ENCODE measurements at regions not wholly inside any gene's neighbourhood (a gene's known extent, or its start where the extent isn't known, plus 50 kb on each side); places are given as distances from the start of the nearest gene placed in this dataset.

DNA sequence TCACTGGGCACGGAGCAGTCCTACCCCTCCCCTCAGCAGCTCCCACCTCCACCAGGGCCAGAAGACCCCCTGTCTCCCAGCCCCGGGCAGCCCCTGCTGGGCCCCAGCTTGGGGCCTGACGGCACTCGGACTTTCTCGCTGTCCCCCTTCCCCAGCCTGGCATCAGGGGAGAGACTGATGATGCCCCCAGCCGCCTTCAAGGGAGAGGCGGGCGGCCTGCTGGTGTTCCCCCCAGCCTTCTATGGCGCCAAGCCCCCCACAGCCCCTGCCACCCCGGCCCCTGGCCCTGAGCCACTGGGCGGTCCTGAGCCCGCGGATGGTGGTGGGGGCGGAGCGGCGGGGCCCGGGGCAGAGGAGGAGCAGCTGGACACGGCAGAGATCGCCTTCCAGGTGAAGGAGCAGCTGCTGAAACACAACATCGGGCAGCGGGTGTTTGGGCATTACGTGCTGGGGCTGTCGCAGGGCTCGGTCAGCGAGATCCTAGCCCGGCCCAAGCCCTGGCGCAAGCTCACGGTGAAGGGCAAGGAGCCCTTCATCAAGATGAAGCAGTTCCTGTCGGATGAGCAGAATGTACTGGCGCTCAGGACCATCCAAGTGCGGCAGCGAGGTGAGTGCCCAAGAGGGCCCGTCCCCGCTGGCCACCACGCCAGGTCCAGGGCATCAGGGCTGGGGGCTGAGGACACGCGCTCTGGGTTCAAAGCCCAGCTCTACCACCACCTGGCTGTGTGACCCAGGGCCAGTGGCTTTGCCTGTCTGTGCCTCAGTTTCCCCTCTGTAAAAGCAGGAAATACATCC, 58.6 kb downstream of the PHETA1 start:
- Histone ChIP-seq H3K36me3 (ENCODE audit: control insufficient read depth in 4 of 4, insufficient read depth in 3 of 4, low read depth in 1 of 4, low read length in 3 of 4) (peaks cover 4 to 61% (median 28%) of the 10 kb centered on the region in 4 donors), H3K4me3 (ENCODE audit: low read depth in 1 of 3, low read length in 3 of 3) (no peak overlapping the region), H3K27ac (ENCODE audit: low read depth in 1 of 2, low read length in 2 of 2) (no peak overlapping the region), H3K9ac (ENCODE audit: low read depth in 1 of 2, low read length in 2 of 2) (no peak overlapping the region), H3K9me3 (ENCODE audit: control insufficient read depth in 4 of 4, low read length in 3 of 4) (no peaks in the 10 kb centered on the region), H3K27me3 (ENCODE audit: control insufficient read depth in 4 of 4, insufficient read depth in 4 of 4, low read length in 3 of 4) (no peaks in the 10 kb centered on the region), H3K4me1 (ENCODE audit: control insufficient read depth in 4 of 4, insufficient read depth in 4 of 4, low read length in 3 of 4) (no peaks in the 10 kb centered on the region)
- 93% methylated on average over 37 of the region's 37 CpGs for WGBS
- no peak for DNase-seq (ENCODE audit: low spot score)
- TF ChIP-seq EGR1 (IDR thresholded peaks at IDR 0.05; ENCODE audit: low read depth in 2 of 2): no peak
- TF ChIP-seq RAD21 (IDR thresholded peaks at IDR 0.05): no peak
- TF ChIP-seq HNF4A (conservative IDR thresholded peaks at IDR 0.05): no peak
- TF ChIP-seq REST (IDR thresholded peaks at IDR 0.05): no peak
- TF ChIP-seq CTCF (IDR thresholded peaks at IDR 0.05; ENCODE audit: low read depth, low read length, missing input control): no peak

GRCh38 chr12:111309584-111309983, 59.3 kb downstream of the PHETA1 start:
- 60% methylated on average over 3 of the region's 3 CpGs for WGBS
- TF ChIP-seq HNF4A (conservative IDR thresholded peaks at IDR 0.05): no peak
- TF ChIP-seq SP1 (IDR thresholded peaks at IDR 0.05): no peak
- TF ChIP-seq NR2F2 (IDR thresholded peaks at IDR 0.05): no peak
- TF ChIP-seq YY1 (IDR thresholded peaks at IDR 0.05): no peak
- TF ChIP-seq RXRA (IDR thresholded peaks at IDR 0.05): no peak
- no peak for TF ChIP-seq ZBTB33 (IDR thresholded peaks at IDR 0.05)
- no peak for TF ChIP-seq JUND (IDR thresholded peaks at IDR 0.05)
- TF ChIP-seq, protein P1, sequence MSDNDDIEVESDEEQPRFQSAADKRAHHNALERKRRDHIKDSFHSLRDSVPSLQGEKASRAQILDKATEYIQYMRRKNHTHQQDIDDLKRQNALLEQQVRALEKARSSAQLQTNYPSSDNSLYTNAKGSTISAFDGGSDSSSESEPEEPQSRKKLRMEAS (IDR thresholded peaks at IDR 0.05): no peak
- no peak for TF ChIP-seq RAD21 (IDR thresholded peaks at IDR 0.05)
- TF ChIP-seq FOXA2 (IDR thresholded peaks at IDR 0.05): no peak
- H3K4me1 ChIP-seq (ENCODE audit: control insufficient read depth in 4 of 4, insufficient read depth in 4 of 4, low read length in 3 of 4): no peaks in the 10 kb centered on the region
- no peak overlapping the region for H3K9ac ChIP-seq (ENCODE audit: low read depth in 1 of 2, low read length in 2 of 2)
- no peak overlapping the region for H3K4me3 ChIP-seq (ENCODE audit: low read depth in 1 of 3, low read length in 3 of 3)
- no peak overlapping the region for H3K27ac ChIP-seq (ENCODE audit: low read depth in 1 of 2, low read length in 2 of 2)
- H3K27me3 ChIP-seq (ENCODE audit: control insufficient read depth in 4 of 4, insufficient read depth in 4 of 4, low read length in 3 of 4): no peaks in the 10 kb centered on the region
- DNase-seq (ENCODE audit: low spot score): no peak
- peaks cover 4 to 63% (median 27%) of the 10 kb centered on the region in 4 donors for H3K36me3 ChIP-seq (ENCODE audit: control insufficient read depth in 4 of 4, insufficient read depth in 3 of 4, low read depth in 1 of 4, low read length in 3 of 4)
- peaks cover under 1 to 5% (median 2%) of the 10 kb centered on the region in 4 donors for H3K9me3 ChIP-seq (ENCODE audit: control insufficient read depth in 4 of 4, low read length in 3 of 4)
